Gastroesophageal sphincter (tissue), 4 donors: ENCODE measurements at regions not wholly inside any gene's neighbourhood (a gene's known extent, or its start where the extent isn't known, plus 50 kb on each side); places are given as distances from the start of the nearest gene placed in this dataset.
A peak's percentile ranks its signal among the peaks of the same experiment; 100 is the strongest.

Experiments
- ATAC-seq: fragments of 150-250 bp; one replicate; pipeline ENCODE4 v1.9.1; 2016; ENCODE audit warnings: mild to moderate bottlenecking, moderate library complexity
- H3K27ac ChIP-seq, 4 donors: fragments of 200-600 bp; sonication (generic) in 3 of 4; 1 replicate in 3 of 4; 2 replicates in 1 of 4; pipeline ENCODE4 v1.5.1; 2016 to 2019
- H3K27me3 ChIP-seq: fragments of 200-600 bp; sonication (generic); one replicate; pipeline ENCODE4 v1.5.1; 2019
- H3K36me3 ChIP-seq, 2 donors: fragments of 200-600 bp; sonication (generic); one replicate each; pipeline ENCODE4 v1.5.1; 2019; ENCODE audit warnings: control low read depth in 1 of 2
- H3K4me1 ChIP-seq, 3 donors: fragments of 200-600 bp; sonication (generic); 1 replicate in 2 of 3; 2 replicates in 1 of 3; pipeline ENCODE4 v1.5.1; 2016 to 2019; ENCODE audit warnings: control low read depth in 2 of 3
- H3K4me3 ChIP-seq, 2 donors: fragments of 200-600 bp; sonication (generic); one replicate each; pipeline ENCODE4 v1.5.1; 2019; ENCODE audit warnings: mild to moderate bottlenecking in 1 of 2, moderate library complexity in 1 of 2
- H3K9me3 ChIP-seq, 3 donors: fragments of 200-600 bp; sonication (generic); one replicate each; pipeline ENCODE4 v1.5.1; 2017 to 2019; ENCODE audit warnings: control low read depth in 2 of 3
- CTCF ChIP-seq, 4 experiments: fragments of 200-600 bp in 2 of 4; fragments of 450-650 bp in 2 of 4; sonication (generic) in 1 of 4; IDR thresholded peaks; one replicate each; pipeline ENCODE4 v1.5.1; 2017 to 2019; ENCODE audit warnings: antibody characterized with exemption in 4 of 4, mild to moderate bottlenecking in 2 of 4, moderate library complexity in 2 of 4
- EP300 ChIP-seq: sonication (generic); formaldehyde crosslinking; IDR thresholded peaks from one replicate; pipeline ENCODE4 v1.6.1; 2017; ENCODE audit warnings: antibody characterized with exemption, mild to moderate bottlenecking
- POLR2A ChIP-seq, 2 donors: fragments of 450-650 bp; IDR thresholded peaks; one replicate each; pipeline ENCODE4 v1.6.1; 2017; ENCODE audit warnings: antibody characterized with exemption in 2 of 2, mild to moderate bottlenecking in 2 of 2, moderate library complexity in 1 of 2
- POLR2AphosphoS5 ChIP-seq: sonication (generic); formaldehyde crosslinking; IDR thresholded peaks from one replicate; pipeline ENCODE4 v1.6.1; 2017; ENCODE audit warnings: antibody characterized with exemption
- WGBS, 2 donors: methylation state at CpG; one replicate each; pipeline ENCODE4 v1.1.5; 2018; ENCODE audit warnings: low coverage in 1 of 2; 5-methylcytosine and 5-hydroxymethylcytosine counted together

DNA sequence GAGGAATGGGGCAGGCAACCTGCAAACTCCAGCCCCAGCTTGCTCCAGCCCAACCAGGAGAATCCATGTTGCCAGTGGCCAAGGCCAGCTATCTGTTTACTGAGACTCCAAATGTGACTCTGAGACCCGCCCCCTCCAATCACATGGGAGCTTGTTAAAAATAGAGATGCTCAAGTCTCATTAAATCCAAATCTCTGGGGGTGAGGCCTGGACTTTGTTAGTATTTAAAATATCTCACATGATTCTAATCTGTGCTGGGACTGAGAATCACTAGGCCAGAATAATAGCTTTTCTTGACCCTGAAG lies 224.2 kb upstream of the TBL1XR1 start:
- H3K36me3 ChIP-seq: no peaks in the 10 kb centered on the region
- H3K4me3 ChIP-seq: no peak overlapping the region
- TF ChIP-seq POLR2A (IDR thresholded peaks at IDR 0.05) (no peak), POLR2AphosphoS5 (no peak)
- peaks cover 0 to 6% (median 0%) of the 10 kb centered on the region in 3 donors for H3K4me1 ChIP-seq
- 50 to 83% methylated on average over 1 of the region's 1 CpG for WGBS, 2 donors
- H3K9me3 ChIP-seq: no peaks in the 10 kb centered on the region
- peak overlapping the region in 1 of 4 donors; percentile 9 for H3K27ac ChIP-seq
- no peak for ATAC-seq
- H3K27me3 ChIP-seq: no peaks in the 10 kb centered on the region

DNA sequence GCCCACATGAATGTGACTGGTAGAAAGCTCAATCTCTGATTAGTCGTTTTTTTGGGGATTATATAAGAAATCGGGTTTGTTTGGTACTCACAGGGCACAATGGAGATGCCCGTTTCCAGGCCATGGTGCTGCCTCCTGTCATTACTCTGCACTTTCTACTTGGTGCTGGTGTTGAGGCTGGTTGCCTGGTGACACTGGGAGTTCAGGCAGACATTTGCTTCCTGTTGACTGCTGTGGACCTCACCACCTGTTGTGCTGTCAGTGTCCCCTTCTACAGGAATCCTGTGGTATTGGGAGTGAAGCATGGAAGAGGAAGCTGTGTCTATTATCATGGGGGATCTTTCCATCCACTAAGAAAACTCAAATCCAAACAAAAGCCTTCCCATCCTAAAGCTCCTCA lies 227.2 kb upstream of the TBL1XR1 start:
- no peaks in the 10 kb centered on the region for H3K36me3 ChIP-seq

DNA sequence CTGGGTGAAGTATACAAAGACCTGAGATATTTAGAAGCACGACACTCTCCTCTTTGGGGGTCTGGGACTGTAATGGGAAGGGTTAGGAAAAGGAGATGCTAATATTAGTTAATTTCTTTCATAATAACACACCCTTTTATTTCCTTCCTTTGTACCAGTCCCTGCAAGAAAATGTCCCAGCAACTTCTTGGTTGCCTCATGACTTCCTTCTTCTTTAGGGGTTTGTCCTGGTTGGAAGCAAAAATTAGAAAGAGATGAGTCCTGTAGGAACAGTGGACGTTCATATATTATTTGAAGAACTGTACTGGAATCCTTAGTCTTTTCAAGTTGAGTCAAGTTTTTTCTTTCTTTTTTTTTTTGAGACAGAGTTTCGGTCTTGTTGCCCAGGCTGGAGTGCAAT lies 227.8 kb upstream of the TBL1XR1 start:
- Histone ChIP-seq H3K27ac (no peak overlapping the region), H3K27me3 (no peaks in the 10 kb centered on the region), H3K4me3 (no peak overlapping the region), H3K36me3 (no peaks in the 10 kb centered on the region), H3K9me3 (no peaks in the 10 kb centered on the region), H3K4me1 (peaks cover 0 to 6% (median 0%) of the 10 kb centered on the region in 3 donors)
- 84 to 85% methylated on average over 2 to 3 of the region's 3 CpGs for WGBS, 2 donors
- peak; percentile 17 for ATAC-seq
- no peak for TF ChIP-seq EP300
- TF ChIP-seq POLR2A (IDR thresholded peaks at IDR 0.05): no peak
- no peak for TF ChIP-seq POLR2AphosphoS5
- TF ChIP-seq CTCF (IDR thresholded peaks at IDR 0.05): no peak

More for the DNA sequence above, 227.2 kb upstream of the TBL1XR1 start:
- WGBS, 2 donors: 86 to 95% methylated on average over 2 to 3 of the region's 3 CpGs
- no peak for ATAC-seq
- no peak overlapping the region for H3K4me3 ChIP-seq
- H3K4me1 ChIP-seq: peaks cover 0 to 6% (median 0%) of the 10 kb centered on the region in 3 donors
- no peaks in the 10 kb centered on the region for H3K27me3 ChIP-seq
- H3K27ac ChIP-seq: no peak overlapping the region
- no peak for TF ChIP-seq CTCF (IDR thresholded peaks at IDR 0.05)
- no peak for TF ChIP-seq EP300
- no peak for TF ChIP-seq POLR2AphosphoS5
- TF ChIP-seq POLR2A (IDR thresholded peaks at IDR 0.05): no peak
- no peaks in the 10 kb centered on the region for H3K9me3 ChIP-seq

DNA sequence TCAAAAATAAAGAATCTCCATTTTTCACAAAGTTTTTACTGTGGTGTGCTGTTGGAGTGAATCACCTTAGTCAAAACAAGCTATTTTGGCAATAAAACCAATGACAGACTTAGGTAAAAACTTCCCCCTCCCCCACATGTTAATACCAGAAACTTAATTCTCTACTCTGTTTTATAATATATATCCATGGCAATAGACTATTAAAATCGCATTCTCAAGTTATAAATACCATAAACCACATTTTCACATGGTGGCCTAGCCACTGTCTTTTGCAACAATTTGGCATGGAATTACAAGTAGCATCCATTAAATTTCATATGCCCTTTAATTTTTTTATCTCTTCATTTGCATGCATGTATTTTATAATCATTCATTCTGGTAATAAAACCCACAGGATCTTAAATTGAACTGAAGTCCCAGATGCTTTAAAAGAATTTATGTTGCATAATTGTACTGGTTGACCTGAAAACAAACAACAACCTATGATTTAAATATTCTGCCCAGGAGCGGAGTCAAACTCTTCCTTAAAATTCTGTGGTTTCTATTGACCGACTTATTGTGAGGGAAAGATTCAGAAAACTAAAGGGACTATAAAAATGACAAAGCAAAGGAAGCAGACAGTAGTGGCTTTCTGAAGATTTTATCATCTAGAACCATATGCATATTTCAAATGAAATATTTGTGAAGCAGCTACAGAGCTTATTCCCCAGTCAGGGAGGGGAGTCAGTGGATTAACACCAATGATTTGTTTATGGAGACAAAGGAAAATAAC lies 229.0 kb upstream of the TBL1XR1 start:
- Histone ChIP-seq H3K4me3 (no peak overlapping the region), H3K27ac (no peak overlapping the region), H3K4me1 (peaks cover 0 to 6% (median 0%) of the 10 kb centered on the region in 3 donors), H3K9me3 (no peaks in the 10 kb centered on the region), H3K36me3 (no peaks in the 10 kb centered on the region), H3K27me3 (no peaks in the 10 kb centered on the region)
- 85 to 95% methylated on average over 3 of the region's 3 CpGs for WGBS, 2 donors
- ATAC-seq: no peak
- TF ChIP-seq EP300: no peak
- TF ChIP-seq CTCF (IDR thresholded peaks at IDR 0.05): no peak
- TF ChIP-seq POLR2AphosphoS5: no peak

DNA sequence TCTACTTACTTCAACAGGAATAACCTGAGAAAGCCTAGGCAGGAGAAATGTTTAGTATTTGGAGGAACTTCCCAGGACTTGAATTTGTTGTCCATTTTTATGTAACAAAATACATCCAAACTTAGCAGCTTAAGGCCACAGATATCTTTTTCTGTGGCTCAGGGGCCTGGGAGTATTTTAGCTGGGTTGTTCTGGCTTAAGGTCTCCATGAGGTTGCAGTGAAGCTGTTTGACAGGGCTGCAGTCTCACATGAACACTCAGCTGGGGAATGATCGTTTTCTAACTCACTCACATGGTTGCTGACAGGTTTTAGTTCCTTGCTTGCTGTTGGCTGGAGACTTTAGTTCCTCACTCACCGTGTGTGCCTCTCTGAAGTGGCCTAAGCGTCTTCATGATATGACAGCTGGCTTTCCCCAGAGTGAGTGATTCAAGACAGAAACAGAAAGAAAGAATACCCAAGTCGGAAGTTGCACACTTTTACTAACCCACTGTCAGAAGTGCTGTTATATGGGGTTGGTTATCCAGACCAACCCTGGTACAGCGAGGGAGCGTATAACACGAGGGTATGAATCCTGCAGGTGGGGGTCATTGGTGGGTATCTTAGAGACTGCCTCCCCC lies 229.7 kb upstream of the TBL1XR1 start:
- peaks cover 0 to 6% (median 0%) of the 10 kb centered on the region in 3 donors for H3K4me1 ChIP-seq
- H3K9me3 ChIP-seq: no peaks in the 10 kb centered on the region
- TF ChIP-seq EP300 (no peak), CTCF (IDR thresholded peaks at IDR 0.05) (no peak), POLR2A (IDR thresholded peaks at IDR 0.05) (no peak), POLR2AphosphoS5 (no peak)
- no peaks in the 10 kb centered on the region for H3K27me3 ChIP-seq
- ATAC-seq: no peak
- H3K36me3 ChIP-seq: no peaks in the 10 kb centered on the region
- no peak overlapping the region for H3K4me3 ChIP-seq
- WGBS, 2 donors: 17 to 70% methylated on average over 1 to 6 of the region's 7 CpGs
- H3K27ac ChIP-seq: no peak overlapping the region
